ENCODE measurements at regions not wholly inside any gene's neighbourhood (a gene's known extent, or its start where the extent isn't known, plus 50 kb on each side); places are given as distances from the start of the nearest gene placed in this dataset.

DNA sequence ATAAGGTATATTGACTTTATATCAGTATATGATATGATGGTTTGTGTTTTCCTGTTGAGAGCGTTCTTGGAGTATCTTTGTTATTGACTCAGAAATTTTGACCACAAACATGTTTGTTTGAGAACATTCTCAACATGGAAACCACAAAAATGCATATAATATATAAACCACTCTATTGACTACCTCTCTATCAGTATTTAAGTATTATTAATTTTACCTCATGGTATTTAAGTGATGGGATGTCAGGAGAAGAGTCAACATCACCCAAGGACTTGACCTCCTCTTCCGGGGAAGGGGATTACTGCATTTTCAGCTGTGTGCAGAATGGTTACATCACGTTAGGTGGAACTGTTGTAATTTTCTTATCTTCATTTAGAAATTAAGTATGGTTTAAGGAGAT, 54.3 kb upstream of the PUDP start:
- Histone ChIP-seq H3K36me3 (ENCODE audit: control insufficient read depth in 2 of 2, extremely low read depth in 1 of 2, insufficient read depth in 2 of 2, low read length in 2 of 2) (no peaks in the 10 kb centered on the region), H3K9me3 (replicated peaks; ENCODE audit: control insufficient read depth, insufficient read depth, low read length) (no peaks in the 10 kb centered on the region), H3K27me3 (ENCODE audit: control insufficient read depth in 2 of 2, insufficient read depth in 2 of 2, low read length in 2 of 2) (no peaks in the 10 kb centered on the region), H2AFZ (ENCODE audit: low read depth, low read length) (no peak overlapping the region), H3K27ac (ENCODE audit: insufficient read depth, low read depth, low read length) (no peak overlapping the region), H3K4me3 (replicated peaks in 1 of 3; ENCODE audit: insufficient read depth in 1 of 3, low read depth in 1 of 3, low read length in 3 of 3) (no peak overlapping the region), H4K20me1 (replicated peaks; ENCODE audit: control insufficient read depth, extremely low read depth, insufficient read depth, low read length) (no peaks in the 10 kb centered on the region), H3K9ac (replicated peaks; ENCODE audit: extremely low read depth, insufficient read depth, low read length) (no peak overlapping the region), H3K9me1 (replicated peaks; ENCODE audit: control insufficient read depth, extremely low read depth, insufficient read depth, low read length) (no peaks in the 10 kb centered on the region), H3K4me2 (ENCODE audit: insufficient read depth, low read length) (no peak overlapping the region), H3K4me1 (ENCODE audit: control insufficient read depth, extremely low read depth, insufficient read depth, low read length) (no peaks in the 10 kb centered on the region), H3K79me2 (ENCODE audit: control insufficient read depth, insufficient read depth, low read length) (no peaks in the 10 kb centered on the region)
- DNase-seq (ENCODE audit: low read depth, low spot score) (no peak), FAIRE-seq (no peak)
- no TSS peak for BruUV-seq (replicated peaks)
- ChIA-PET POLR2A (no interaction called here), CTCF (no interaction called here)
- dilution Hi-C loops (cut with MboI; ENCODE audit: extremely low pct_ligation_motif_present, low sequenced_read_pairs) (no loop called here), intact Hi-C loops (cut with micrococcal nuclease) (no loop called here)
- no peak for TF ChIP-seq CTCF (IDR thresholded peaks at IDR 0.05; ENCODE audit: extremely low read depth in 1 of 2, insufficient read depth in 1 of 2, low read depth in 1 of 2, low read length in 2 of 2)
- no peak for TF ChIP-seq GATA2 (IDR thresholded peaks at IDR 0.05; ENCODE audit: insufficient read depth, insufficient read length, low read depth, low read length)
- TF ChIP-seq JUN (IDR thresholded peaks at IDR 0.05; ENCODE audit: borderline replicate concordance, insufficient read depth, insufficient read length, low read depth): no peak
- no peak for TF ChIP-seq FOS (IDR thresholded peaks at IDR 0.05; ENCODE audit: borderline replicate concordance, insufficient read depth, low read length)
- TF ChIP-seq POLR2AphosphoS5 (IDR thresholded peaks at IDR 0.05; ENCODE audit: insufficient read depth, low read depth, low read length): no peak
- no peak for TF ChIP-seq MYC (IDR thresholded peaks at IDR 0.05; ENCODE audit: low read depth, low read length)
- TF ChIP-seq, protein P1, sequence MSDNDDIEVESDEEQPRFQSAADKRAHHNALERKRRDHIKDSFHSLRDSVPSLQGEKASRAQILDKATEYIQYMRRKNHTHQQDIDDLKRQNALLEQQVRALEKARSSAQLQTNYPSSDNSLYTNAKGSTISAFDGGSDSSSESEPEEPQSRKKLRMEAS (IDR thresholded peaks at IDR 0.05; ENCODE audit: insufficient read depth, insufficient read length): no peak
- TF ChIP-seq POLR2A (IDR thresholded peaks at IDR 0.05; ENCODE audit: low read depth, low read length): no peak
- no peak for TF ChIP-seq EZH2 (IDR thresholded peaks at IDR 0.05; ENCODE audit: borderline replicate concordance, low read depth, low read length, severe bottlenecking)
